ENCODE measurements at regions not wholly inside any gene's neighbourhood (a gene's known extent, or its start where the extent isn't known, plus 50 kb on each side); places are given as distances from the start of the nearest gene placed in this dataset.

DNA sequence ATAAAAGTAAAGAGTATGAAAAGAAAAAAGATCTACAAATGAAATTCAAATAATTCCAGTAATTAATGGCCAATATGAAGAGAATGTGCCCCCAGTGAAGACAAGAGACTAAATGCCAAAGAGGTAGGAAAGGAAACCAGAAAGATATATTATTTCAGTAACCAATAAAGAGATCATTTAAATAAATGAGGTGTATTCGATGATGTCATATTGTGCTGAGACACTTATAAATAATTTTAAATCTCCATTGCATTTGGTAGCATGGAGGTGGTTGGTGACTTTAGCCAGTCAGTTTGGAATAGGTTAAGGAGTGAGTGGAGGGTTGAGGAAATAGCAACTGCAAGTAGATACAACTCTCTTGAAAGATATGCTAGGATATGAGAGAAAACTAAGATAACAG lies 417.7 kb upstream of the PTGER4 start:
- Histone ChIP-seq H3K4me1 (ENCODE audit: insufficient read depth, low read length, severe bottlenecking) (no peaks in the 10 kb centered on the region), H3K9me2 (ENCODE audit: low read depth, low read length) (no peaks in the 10 kb centered on the region), H3F3A (ENCODE audit: insufficient read depth, low read length) (no peaks in the 10 kb centered on the region), H4K20me1 (ENCODE audit: insufficient read depth, low read length) (no peaks in the 10 kb centered on the region), H3K9me3 (ENCODE audit: low read length) (no peaks in the 10 kb centered on the region), H3K79me2 (ENCODE audit: insufficient read depth, low read length) (no peaks in the 10 kb centered on the region), H3K27ac (ENCODE audit: low read depth, low read length, poor library complexity, severe bottlenecking) (no peak overlapping the region), H3K4me3 (ENCODE audit: low read depth, low read length, poor library complexity, severe bottlenecking) (no peak overlapping the region), H3K27me3 (ENCODE audit: insufficient read depth, low read length) (no peaks in the 10 kb centered on the region), H3K4me2 (ENCODE audit: low read length) (no peak overlapping the region), H2AFZ (ENCODE audit: low read length) (no peak overlapping the region), H3K36me3 (ENCODE audit: insufficient read depth, low read length) (no peaks in the 10 kb centered on the region), H3K9ac (ENCODE audit: low read length) (no peak overlapping the region)
- TF ChIP-seq, protein P1, sequence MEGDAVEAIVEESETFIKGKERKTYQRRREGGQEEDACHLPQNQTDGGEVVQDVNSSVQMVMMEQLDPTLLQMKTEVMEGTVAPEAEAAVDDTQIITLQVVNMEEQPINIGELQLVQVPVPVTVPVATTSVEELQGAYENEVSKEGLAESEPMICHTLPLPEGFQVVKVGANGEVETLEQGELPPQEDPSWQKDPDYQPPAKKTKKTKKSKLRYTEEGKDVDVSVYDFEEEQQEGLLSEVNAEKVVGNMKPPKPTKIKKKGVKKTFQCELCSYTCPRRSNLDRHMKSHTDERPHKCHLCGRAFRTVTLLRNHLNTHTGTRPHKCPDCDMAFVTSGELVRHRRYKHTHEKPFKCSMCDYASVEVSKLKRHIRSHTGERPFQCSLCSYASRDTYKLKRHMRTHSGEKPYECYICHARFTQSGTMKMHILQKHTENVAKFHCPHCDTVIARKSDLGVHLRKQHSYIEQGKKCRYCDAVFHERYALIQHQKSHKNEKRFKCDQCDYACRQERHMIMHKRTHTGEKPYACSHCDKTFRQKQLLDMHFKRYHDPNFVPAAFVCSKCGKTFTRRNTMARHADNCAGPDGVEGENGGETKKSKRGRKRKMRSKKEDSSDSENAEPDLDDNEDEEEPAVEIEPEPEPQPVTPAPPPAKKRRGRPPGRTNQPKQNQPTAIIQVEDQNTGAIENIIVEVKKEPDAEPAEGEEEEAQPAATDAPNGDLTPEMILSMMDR (IDR thresholded peaks at IDR 0.05; ENCODE audit: low read length), result no peak
- TF ChIP-seq EZH2 (IDR thresholded peaks at IDR 0.05; ENCODE audit: borderline replicate concordance, low read length), result no peak

DNA sequence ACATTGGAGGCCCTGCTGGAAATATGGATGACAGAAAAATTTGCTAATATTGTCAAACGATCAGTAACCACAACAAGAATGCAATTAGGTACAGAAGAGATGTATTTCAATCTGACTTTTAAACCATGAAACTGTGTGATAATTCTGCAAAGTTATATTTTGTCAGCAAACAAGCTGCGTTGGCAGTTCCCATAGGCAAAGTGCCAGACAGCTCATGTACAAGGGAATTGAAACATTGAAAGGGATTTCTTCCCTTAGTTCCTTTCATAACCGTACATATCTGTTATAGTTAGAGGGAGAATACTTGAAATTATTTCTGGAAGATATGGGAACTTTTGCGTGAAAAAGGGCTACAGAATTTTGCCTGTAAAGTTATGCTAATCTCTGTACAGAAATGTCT lies 419.4 kb upstream of the PTGER4 start:
- H3K9me3 ChIP-seq (ENCODE audit: low read length), result no peaks in the 10 kb centered on the region
- no peaks in the 10 kb centered on the region for H3K27me3 ChIP-seq (ENCODE audit: insufficient read depth, low read length)
- H2AFZ ChIP-seq (ENCODE audit: low read length), result no peak overlapping the region
- no peaks in the 10 kb centered on the region for H3K36me3 ChIP-seq (ENCODE audit: insufficient read depth, low read length)
- H3K9me2 ChIP-seq (ENCODE audit: low read depth, low read length), result no peaks in the 10 kb centered on the region
- no peak overlapping the region for H3K4me2 ChIP-seq (ENCODE audit: low read length)
- H3K4me3 ChIP-seq (ENCODE audit: low read depth, low read length, poor library complexity, severe bottlenecking), result no peak overlapping the region
- no peaks in the 10 kb centered on the region for H3K79me2 ChIP-seq (ENCODE audit: insufficient read depth, low read length)
- H3F3A ChIP-seq (ENCODE audit: insufficient read depth, low read length), result no peaks in the 10 kb centered on the region
- no peaks in the 10 kb centered on the region for H3K4me1 ChIP-seq (ENCODE audit: insufficient read depth, low read length, severe bottlenecking)
- no peak overlapping the region for H3K9ac ChIP-seq (ENCODE audit: low read length)
- TF ChIP-seq, protein P1 (IDR thresholded peaks at IDR 0.05; ENCODE audit: low read length), result no peak
- TF ChIP-seq EZH2 (IDR thresholded peaks at IDR 0.05; ENCODE audit: borderline replicate concordance, low read length), result no peak
- H4K20me1 ChIP-seq (ENCODE audit: insufficient read depth, low read length), result no peaks in the 10 kb centered on the region
- no peak overlapping the region for H3K27ac ChIP-seq (ENCODE audit: low read depth, low read length, poor library complexity, severe bottlenecking)

DNA sequence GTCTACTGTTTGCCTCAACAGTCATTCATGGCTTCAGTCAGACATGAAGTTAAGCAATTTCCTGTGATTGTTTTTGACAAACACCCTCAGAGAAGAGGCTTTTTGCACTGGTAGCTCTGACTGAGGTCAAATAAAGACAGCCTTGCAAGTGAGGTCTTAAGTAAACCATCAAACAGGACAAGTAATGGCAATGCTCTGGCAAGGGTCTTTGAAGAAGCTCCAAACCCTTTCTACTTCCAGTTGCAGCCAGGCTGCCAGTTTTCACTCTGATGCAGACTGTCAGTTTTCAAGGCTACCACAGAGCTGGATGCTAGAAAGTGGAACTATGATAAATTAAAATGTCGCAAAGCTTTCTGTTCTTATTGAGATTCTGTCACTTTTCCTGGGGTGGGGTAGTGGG lies 421.5 kb upstream of the PTGER4 start:
- Histone ChIP-seq H3K4me2 (ENCODE audit: low read length) (no peak overlapping the region), H2AFZ (ENCODE audit: low read length) (no peak overlapping the region), H3K9ac (ENCODE audit: low read length) (no peak overlapping the region)

More for the DNA sequence above, 421.5 kb upstream of the PTGER4 start:
- no peaks in the 10 kb centered on the region for H3K36me3 ChIP-seq (ENCODE audit: insufficient read depth, low read length)
- no peaks in the 10 kb centered on the region for H3K9me3 ChIP-seq (ENCODE audit: low read length)
- H3K27me3 ChIP-seq (ENCODE audit: insufficient read depth, low read length), result no peaks in the 10 kb centered on the region
- no peaks in the 10 kb centered on the region for H4K20me1 ChIP-seq (ENCODE audit: insufficient read depth, low read length)
- H3K27ac ChIP-seq (ENCODE audit: low read depth, low read length, poor library complexity, severe bottlenecking), result no peak overlapping the region
- no peaks in the 10 kb centered on the region for H3F3A ChIP-seq (ENCODE audit: insufficient read depth, low read length)
- no peaks in the 10 kb centered on the region for H3K79me2 ChIP-seq (ENCODE audit: insufficient read depth, low read length)
- no peaks in the 10 kb centered on the region for H3K4me1 ChIP-seq (ENCODE audit: insufficient read depth, low read length, severe bottlenecking)
- TF ChIP-seq, protein P1 (IDR thresholded peaks at IDR 0.05; ENCODE audit: low read length), result no peak
- no peak for TF ChIP-seq EZH2 (IDR thresholded peaks at IDR 0.05; ENCODE audit: borderline replicate concordance, low read length)
- H3K4me3 ChIP-seq (ENCODE audit: low read depth, low read length, poor library complexity, severe bottlenecking), result no peak overlapping the region
- no peaks in the 10 kb centered on the region for H3K9me2 ChIP-seq (ENCODE audit: low read depth, low read length)
